WTC11 (cell line): ENCODE measurements at regions not wholly inside any gene's neighbourhood (a gene's known extent, or its start where the extent isn't known, plus 50 kb on each side); places are given as distances from the start of the nearest gene placed in this dataset.

Experiments used
- CBFB ChIP-seq: sonication (generic); formaldehyde crosslinking; IDR thresholded peaks from 2 replicates; pipeline ENCODE4 v1.8.1; 2022; ENCODE audit warnings: mild to moderate bottlenecking, low read depth, missing genetic modification reagents
- CTCF ChIP-seq: fragments of 200-600 bp; IDR thresholded peaks from 2 replicates; pipeline ENCODE4 v1.8.0; 2022; ENCODE audit warnings: antibody characterized with exemption
- FOXJ3 ChIP-seq: sonication (generic); formaldehyde crosslinking; IDR thresholded peaks from 2 replicates; pipeline ENCODE4 v1.9.0; 2021; ENCODE audit warnings: missing genetic modification reagents, mild to moderate bottlenecking, borderline replicate concordance
- IRF1 ChIP-seq: sonication (generic); formaldehyde crosslinking; IDR thresholded peaks from 2 replicates; pipeline ENCODE4 v1.8.0; 2023; ENCODE audit warnings: missing genetic modification reagents
- JUN ChIP-seq: sonication (generic); formaldehyde crosslinking; IDR thresholded peaks from 2 replicates; pipeline ENCODE4 v1.8.0; 2023; ENCODE audit warnings: mild to moderate bottlenecking, missing genetic modification reagents
- MAX ChIP-seq: sonication (generic); formaldehyde crosslinking; IDR thresholded peaks from 2 replicates; pipeline ENCODE4 v1.8.0; 2022; ENCODE audit warnings: mild to moderate bottlenecking, missing genetic modification reagents
- SMAD3 ChIP-seq: sonication (generic); formaldehyde crosslinking; IDR thresholded peaks from 2 replicates; pipeline ENCODE4 v1.8.0; 2022; ENCODE audit warnings: missing genetic modification reagents, mild to moderate bottlenecking, borderline replicate concordance
- TEAD4 ChIP-seq: sonication (generic); formaldehyde crosslinking; IDR thresholded peaks from 2 replicates; pipeline ENCODE4 v1.8.0; 2022; ENCODE audit warnings: mild to moderate bottlenecking, missing genetic modification reagents
- ZBTB21 ChIP-seq: sonication (generic); formaldehyde crosslinking; IDR thresholded peaks from 2 replicates; pipeline ENCODE4 v1.8.1; 2023; ENCODE audit warnings: mild to moderate bottlenecking, missing genetic modification reagents, borderline replicate concordance
- ZNF232 ChIP-seq: sonication (generic); formaldehyde crosslinking; IDR thresholded peaks from 2 replicates; pipeline ENCODE4 v1.8.0; 2022; ENCODE audit warnings: mild to moderate bottlenecking, missing genetic modification reagents
- ZNF317 ChIP-seq: sonication (generic); formaldehyde crosslinking; IDR thresholded peaks from 2 replicates; pipeline ENCODE4 v1.8.1; 2023; ENCODE audit warnings: low read depth, mild to moderate bottlenecking, moderate library complexity, missing genetic modification reagents, borderline replicate concordance

- TF ChIP-seq CTCF (no peak), CBFB (no peak), ZNF317 (CRISPR knock-in tag) (no peak), IRF1 (CRISPR knock-in tag) (no peak), FOXJ3 (CRISPR knock-in tag) (no peak), MAX (CRISPR knock-in tag) (no peak), JUN (CRISPR knock-in tag) (no peak), ZBTB21 (CRISPR knock-in tag) (no peak), SMAD3 (CRISPR knock-in tag) (no peak), ZNF232 (CRISPR knock-in tag) (no peak), TEAD4 (CRISPR knock-in tag) (no peak)
Measured at GRCh38 chr3:124535306-124535705, 194.9 kb upstream of the UMPS start.
